ENCODE measurements at regions not wholly inside any gene's neighbourhood (a gene's known extent, or its start where the extent isn't known, plus 50 kb on each side); places are given as distances from the start of the nearest gene placed in this dataset.

GRCh38 chr3:164620423-164620822 is 457.9 kb downstream of the SI start (continued):
- TF ChIP-seq PBX3 (IDR thresholded peaks at IDR 0.05) (no peak), HEYL (CRISPR knock-in tag; IDR thresholded peaks at IDR 0.05) (no peak)

GRCh38 chr3:164612751-164613150 is 465.5 kb downstream of the SI start:
- no peaks in the 10 kb centered on the region for H3K4me1 ChIP-seq
- FAIRE-seq: peak; percentile 43
- POLR2A ChIA-PET: no interaction called here
- CTCF ChIA-PET: interaction anchor here (0.7 kb wide), 1 partner anchor 339 kb away, joined by 3 read pairs; no protein-coding TSS in a partner anchor
- ATAC-seq: no peak
- DNase-seq (ENCODE audit: low read depth in 1 of 2, low spot score in 1 of 2): no peak
- TF ChIP-seq GATA3 (IDR thresholded peaks at IDR 0.05; ENCODE audit: borderline replicate concordance) (no peak), EHMT2 (IDR thresholded peaks at IDR 0.05; ENCODE audit: low read depth) (no peak), POLR2A (IDR thresholded peaks at IDR 0.05; ENCODE audit: low read length) (no peak), EHF (CRISPR knock-in tag; IDR thresholded peaks at IDR 0.05) (no peak), ZFP36 (IDR thresholded peaks at IDR 0.05; ENCODE audit: borderline replicate concordance, partially characterized antibody) (no peak), PHF8 (IDR thresholded peaks at IDR 0.05; ENCODE audit: borderline replicate concordance, low read depth) (no peak), RNF2 (IDR thresholded peaks at IDR 0.05; ENCODE audit: borderline replicate concordance, low read depth) (no peak), ESRRA (IDR thresholded peaks at IDR 0.05; ENCODE audit: borderline replicate concordance, low read length) (no peak), ZC3H11A (IDR thresholded peaks at IDR 0.05) (no peak), ATOH8 (CRISPR knock-in tag; IDR thresholded peaks at IDR 0.05; ENCODE audit: low read depth) (no peak), NR3C1 (IDR thresholded peaks at IDR 0.05) (no peak), MAX (IDR thresholded peaks at IDR 0.05) (no peak), HOXB13 (CRISPR knock-in tag; IDR thresholded peaks at IDR 0.05; ENCODE audit: low read depth) (no peak), FOSL2 (IDR thresholded peaks at IDR 0.05) (no peak), FOSL2 (CRISPR knock-in tag; IDR thresholded peaks at IDR 0.05) (no peak), RARB (CRISPR knock-in tag; IDR thresholded peaks at IDR 0.05) (no peak)
- no peak overlapping the region for H3K4me2 ChIP-seq
- no peak overlapping the region for H3K27ac ChIP-seq
- H3K4me3 ChIP-seq: no peak overlapping the region
- no peaks in the 10 kb centered on the region for H3K9me3 ChIP-seq

GRCh38 chr3:164608554-164609276 is 469.6 kb downstream of the SI start:
- WGBS (ENCODE audit: missing lambda C conversion rate): 37% methylated on average over 7 of the region's 7 CpGs
- H3K4me2 ChIP-seq: no peak overlapping the region
- ChIA-PET CTCF (no interaction called here), POLR2A (no interaction called here)
- H3K9me3 ChIP-seq: no peaks in the 10 kb centered on the region; the same call in 2 of the 3 replicates
- no peak overlapping the region for H3K27ac ChIP-seq
- DNase-seq (ENCODE audit: low read depth in 1 of 2, low spot score in 1 of 2) (no peak), FAIRE-seq (no peak), ATAC-seq (no peak)
- H3K4me3 ChIP-seq: no peak overlapping the region
- no peaks in the 10 kb centered on the region for H3K4me1 ChIP-seq
- TF ChIP-seq FOSL2 (IDR thresholded peaks at IDR 0.05): no peak
- TF ChIP-seq FOSL2 (CRISPR knock-in tag; IDR thresholded peaks at IDR 0.05): no peak
- no peak for TF ChIP-seq E2F6 (IDR thresholded peaks at IDR 0.05; ENCODE audit: borderline replicate concordance, low read depth)
- no peak for TF ChIP-seq REST (IDR thresholded peaks at IDR 0.05)
- TF ChIP-seq HOXB13 (CRISPR knock-in tag; IDR thresholded peaks at IDR 0.05; ENCODE audit: low read depth): no peak
- no peak for TF ChIP-seq CBX2 (IDR thresholded peaks at IDR 0.05; ENCODE audit: borderline replicate concordance, low read depth)
- no peak for TF ChIP-seq CTCF (IDR thresholded peaks at IDR 0.05)
- TF ChIP-seq RARB (CRISPR knock-in tag; IDR thresholded peaks at IDR 0.05): no peak
- TF ChIP-seq CEBPB (IDR thresholded peaks at IDR 0.05): no peak
- TF ChIP-seq HOXA7 (CRISPR knock-in tag; IDR thresholded peaks at IDR 0.05): no peak
- TF ChIP-seq EHMT2 (IDR thresholded peaks at IDR 0.05; ENCODE audit: low read depth): no peak
- TF ChIP-seq BCL3 (IDR thresholded peaks at IDR 0.05): no peak

Data from A549 (cell line).